GM12873 (cell line): ENCODE measurements at regions not wholly inside any gene's neighbourhood (a gene's known extent, or its start where the extent isn't known, plus 50 kb on each side); places are given as distances from the start of the nearest gene placed in this dataset.

Experiments
- CTCF ChIP-seq: IDR thresholded peaks from 2 replicates; pipeline ENCODE4 v1.5.1; 2012; ENCODE audit warnings: low read depth, mild to moderate bottlenecking, moderate library complexity, low read length, control low read depth; ENCODE audit not compliant: insufficient read depth; ENCODE audit errors: missing control alignments

- TF ChIP-seq CTCF: no peak
Measured at GRCh38 chr1:101448018-101448417, 211.2 kb downstream of the S1PR1 start.

- TF ChIP-seq CTCF: no peak
Measured at GRCh38 chr1:101451888-101452287, 215.1 kb downstream of the S1PR1 start.

DNA sequence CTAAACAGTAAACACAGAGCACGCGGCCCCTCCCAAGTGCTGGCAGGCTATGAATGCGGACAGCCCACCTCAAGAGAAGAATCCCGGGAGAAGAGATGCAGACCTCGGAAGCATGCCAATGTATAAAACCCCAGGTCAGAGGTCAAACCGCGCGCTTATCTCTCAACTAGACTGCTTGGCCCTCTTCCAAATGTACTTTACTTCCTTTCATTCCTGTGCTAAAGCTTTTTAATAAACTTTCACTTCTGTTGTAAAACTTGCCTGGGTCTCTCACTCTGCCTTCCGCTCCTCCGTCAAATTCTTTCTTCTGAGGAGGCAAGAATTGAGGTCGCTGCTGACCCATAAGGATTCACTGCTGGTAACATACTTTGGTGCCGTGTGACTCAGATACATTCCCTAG, 216.0 kb downstream of the S1PR1 start:
- no peak for TF ChIP-seq CTCF

DNA sequence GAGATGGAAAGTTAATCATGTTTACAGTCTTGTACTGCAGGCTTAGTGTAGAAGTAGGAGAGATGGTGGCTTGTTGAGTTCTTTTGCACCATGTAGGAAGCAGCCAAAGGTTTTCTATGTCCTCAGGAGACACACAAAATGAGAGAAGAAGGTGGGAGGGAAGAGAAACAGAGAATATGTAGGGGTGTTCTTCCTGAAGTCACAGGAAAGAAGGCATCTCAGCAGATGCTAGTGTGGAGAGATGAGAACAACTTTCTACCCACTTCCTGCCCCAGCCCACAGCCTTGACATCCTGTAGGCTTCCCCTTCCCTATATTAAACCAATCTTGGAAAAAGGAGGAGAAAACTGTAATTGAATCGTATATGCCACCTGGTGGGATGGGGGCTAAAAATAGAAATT, 217.0 kb downstream of the S1PR1 start:
- no peak for TF ChIP-seq CTCF

GRCh38 chr1:101455166-101455565, 218.3 kb downstream of the S1PR1 start:
- TF ChIP-seq CTCF: peak; percentile 39

DNA sequence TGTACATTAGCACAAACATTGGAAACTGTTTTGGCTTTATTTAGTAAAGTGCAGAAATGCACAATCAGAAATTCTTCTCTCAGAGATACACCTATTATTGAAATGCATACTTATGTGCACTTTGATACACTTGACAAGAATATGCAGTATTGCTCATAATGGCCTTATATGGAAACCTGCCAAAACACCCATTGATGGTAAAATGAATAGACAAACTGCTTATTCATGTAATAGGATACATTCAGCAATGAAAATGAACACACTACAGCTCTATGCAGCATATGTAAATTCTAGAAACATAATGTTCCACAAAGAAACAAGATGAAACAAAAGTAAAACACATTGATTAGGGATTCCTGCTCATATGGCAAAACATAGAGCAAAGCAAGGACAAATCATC, 223.9 kb downstream of the S1PR1 start:
- no peak for TF ChIP-seq CTCF

GRCh38 chr1:101463195-101463594, 226.4 kb downstream of the S1PR1 start:
- TF ChIP-seq CTCF: no peak
